CD4-positive, alpha-beta T cell treated with Interleukin-1 beta for 1 hour (primary cell): ENCODE measurements at regions not wholly inside any gene's neighbourhood (a gene's known extent, or its start where the extent isn't known, plus 50 kb on each side); places are given as distances from the start of the nearest gene placed in this dataset.

Source experiments
- DNase-seq, 2 donors: peaks; one replicate each; pipeline ENCODE4 v3.0.0-alpha.2; 2020 to 2022

- no peak for DNase-seq
These were observed 262.5 kb downstream of the GXYLT1 start for GRCh38 chr12:41881891-41882805.

GRCh38 chr12:41869432-41869831 is 275.2 kb downstream of the GXYLT1 start:
- DNase-seq = no peak

DNA sequence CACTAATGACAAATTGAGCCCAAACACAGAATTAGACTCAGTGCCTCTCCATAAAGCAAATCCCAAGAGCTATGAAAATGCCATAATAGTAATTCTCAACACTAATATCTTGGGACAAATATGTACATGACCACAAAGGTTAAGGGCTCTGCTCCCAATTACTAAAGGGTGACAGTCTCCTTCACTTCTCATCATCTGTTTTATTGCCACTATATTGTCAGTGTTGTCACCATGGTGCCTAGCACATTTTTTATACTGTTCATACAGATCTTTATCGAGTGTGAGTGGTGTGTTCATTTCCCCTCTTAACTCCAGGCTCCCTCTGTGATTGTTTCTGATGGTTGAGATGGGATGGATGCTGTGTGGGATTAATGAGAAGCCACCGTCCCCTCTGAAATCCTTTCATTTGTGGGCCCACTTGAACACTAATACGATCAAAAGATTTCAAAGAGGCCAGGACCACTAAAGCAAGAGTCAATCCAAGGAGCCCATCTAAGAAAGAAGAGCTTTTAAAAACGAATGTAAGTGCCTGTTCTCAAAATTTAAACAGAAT is 277.7 kb downstream of the GXYLT1 start:
- no peak for DNase-seq

GRCh38 chr12:41856228-41856627 is 288.4 kb downstream of the GXYLT1 start:
- no peak for DNase-seq

- DNase-seq = no peak
These were observed 294.6 kb downstream of the GXYLT1 start for GRCh38 chr12:41850046-41850445.

- DNase-seq = no peak
These were observed 298.0 kb downstream of the GXYLT1 start for GRCh38 chr12:41846718-41847117.

DNA sequence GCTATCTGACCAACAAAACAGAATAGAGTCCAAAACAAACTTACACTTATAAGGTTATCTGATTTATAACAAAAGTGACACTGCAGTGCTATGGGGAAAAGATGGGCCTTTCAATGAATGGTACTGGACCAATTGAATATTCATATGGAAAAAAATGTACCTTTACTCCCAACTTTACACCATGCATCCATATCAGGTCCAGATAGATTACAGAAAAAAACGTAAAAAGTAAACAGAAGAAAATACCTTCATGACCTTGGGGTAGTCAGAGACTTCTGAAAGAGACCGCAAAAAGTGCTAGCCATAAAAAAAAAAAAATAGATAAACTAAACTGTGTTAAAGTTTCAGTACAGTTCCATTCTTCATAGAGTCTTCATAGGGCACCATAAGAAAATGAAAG is 308.3 kb downstream of the GXYLT1 start:
- DNase-seq = no peak

- DNase-seq = no peak
These were observed 309.1 kb downstream of the GXYLT1 start for GRCh38 chr12:41835556-41835955.

GRCh38 chr12:41819948-41820347 is 324.7 kb downstream of the GXYLT1 start:
- DNase-seq = no peak

DNA sequence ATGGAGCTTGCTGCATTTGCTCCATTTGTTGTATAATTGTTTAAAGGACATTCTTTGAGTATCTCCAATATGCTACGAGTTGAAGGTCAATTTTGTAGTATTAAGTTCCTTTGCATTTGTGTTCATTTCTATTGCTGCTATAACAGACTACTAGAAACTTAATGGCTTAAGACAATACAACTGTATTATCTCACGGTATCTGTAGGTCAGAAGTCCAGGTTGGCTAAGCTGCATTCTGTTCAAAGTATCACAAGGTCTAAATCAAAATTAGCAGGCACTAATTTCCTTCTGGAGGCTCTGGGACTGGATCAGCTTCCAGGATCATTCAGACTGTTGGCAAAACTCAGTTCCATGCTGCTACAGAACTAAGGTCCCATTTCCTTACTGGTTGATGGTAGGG is 340.6 kb downstream of the GXYLT1 start:
- no peak for DNase-seq

GRCh38 chr12:41802803-41803202 is 341.9 kb downstream of the GXYLT1 start:
- DNase-seq = no peak

DNA sequence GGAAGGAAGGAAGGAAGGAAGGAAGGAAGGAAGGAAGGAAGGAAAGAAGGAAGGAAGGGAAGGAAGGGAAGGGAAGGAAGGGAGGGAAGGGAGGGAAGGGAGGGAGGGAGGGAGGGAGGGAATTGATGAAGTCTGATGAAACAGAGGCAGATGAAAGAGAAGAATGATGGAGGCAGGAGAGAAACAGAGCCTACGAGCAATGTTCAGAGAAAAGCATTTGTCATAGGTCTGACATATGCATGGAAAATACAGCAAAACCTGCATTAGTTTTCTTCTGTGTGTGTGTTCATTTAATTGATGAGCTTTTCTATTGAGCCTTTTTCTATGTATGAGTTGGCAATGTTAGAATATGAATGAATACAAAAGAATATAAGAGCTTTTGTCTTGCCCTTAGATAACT is 343.4 kb downstream of the GXYLT1 start:
- no peak for DNase-seq

GRCh38 chr12:41799671-41800070 is 345.0 kb downstream of the GXYLT1 start:
- DNase-seq = no peak

DNA sequence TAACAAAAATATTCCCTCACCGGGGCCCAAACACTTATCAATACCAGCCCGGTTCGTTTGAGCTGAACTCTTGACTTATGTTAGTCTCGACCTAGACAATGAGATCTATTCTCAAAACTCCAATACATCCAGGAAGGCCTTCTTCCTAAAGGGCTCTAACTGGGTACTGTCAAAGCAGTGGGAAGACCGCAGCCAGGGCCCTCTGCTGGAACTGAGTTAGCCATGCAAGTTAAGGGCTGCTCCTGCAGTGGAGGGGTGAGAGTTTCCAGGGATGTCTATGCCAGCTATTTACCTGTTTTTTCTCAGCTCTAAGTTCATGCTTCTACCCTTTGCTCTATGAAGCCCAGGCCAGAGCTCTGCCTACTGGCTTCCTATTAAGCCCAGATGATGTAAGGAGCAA is 348.8 kb downstream of the GXYLT1 start:
- DNase-seq = no peak

- DNase-seq = no peak
These were observed 349.5 kb downstream of the GXYLT1 start for GRCh38 chr12:41795051-41795600.

DNA sequence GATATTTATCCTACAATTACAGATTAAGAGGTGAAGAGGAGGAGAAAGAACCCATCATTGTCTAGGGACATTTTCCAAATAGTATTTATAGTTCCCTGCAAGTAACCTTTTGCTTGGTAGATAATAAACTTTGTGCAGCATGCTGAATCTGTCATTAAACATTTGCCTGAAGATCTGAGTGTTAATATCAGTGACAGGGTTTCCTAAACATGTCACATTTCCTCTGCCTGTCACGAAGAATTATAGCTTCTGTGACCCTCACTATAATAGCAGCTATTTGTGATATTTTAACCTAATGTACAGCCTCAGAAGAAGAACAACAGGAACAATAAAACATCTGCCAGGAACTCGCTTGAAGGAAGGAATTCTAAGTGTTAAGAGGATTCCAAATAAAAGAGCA is 350.3 kb downstream of the GXYLT1 start:
- DNase-seq = no peak

DNA sequence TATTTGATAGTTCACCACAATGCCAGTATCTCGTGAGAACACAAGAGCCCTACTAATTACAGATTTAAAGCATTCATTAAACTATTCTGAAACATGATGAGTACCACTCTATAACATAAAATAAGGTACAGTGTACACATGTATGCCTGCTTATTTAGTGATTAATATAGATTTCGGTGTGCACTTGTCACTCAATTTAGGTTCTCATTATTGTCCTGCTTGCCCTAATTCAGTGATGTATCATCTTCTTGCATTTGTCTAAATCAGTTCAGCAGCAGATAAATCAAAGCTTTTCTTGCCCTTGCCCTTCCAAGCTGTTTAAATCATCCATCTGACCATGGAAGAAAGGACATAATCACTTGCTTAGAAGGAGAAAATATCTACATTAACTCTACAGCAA is 359.7 kb downstream of the GXYLT1 start:
- no peak for DNase-seq

DNA sequence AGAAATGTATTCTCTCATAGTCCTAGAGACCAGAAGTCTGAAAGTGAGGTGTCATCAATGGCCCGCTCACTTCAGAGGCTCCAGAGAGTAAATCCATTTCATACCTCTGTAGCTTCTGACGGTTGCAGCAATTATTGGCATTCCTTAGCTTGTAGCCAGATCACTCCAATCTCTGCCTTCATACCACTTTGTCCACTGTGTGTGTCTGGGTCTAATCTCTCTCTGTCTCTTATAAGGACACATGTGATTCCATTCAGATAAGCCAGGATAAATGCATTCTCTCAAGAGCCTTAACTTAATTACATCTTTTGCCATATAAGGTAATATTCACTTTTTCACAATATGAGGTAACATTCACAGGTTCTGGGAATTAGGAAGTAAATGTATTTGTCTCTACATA is 365.7 kb downstream of the GXYLT1 start:
- DNase-seq = no peak

GRCh38 chr12:41777064-41777790 is 367.4 kb downstream of the GXYLT1 start:
- no peak for DNase-seq

DNA sequence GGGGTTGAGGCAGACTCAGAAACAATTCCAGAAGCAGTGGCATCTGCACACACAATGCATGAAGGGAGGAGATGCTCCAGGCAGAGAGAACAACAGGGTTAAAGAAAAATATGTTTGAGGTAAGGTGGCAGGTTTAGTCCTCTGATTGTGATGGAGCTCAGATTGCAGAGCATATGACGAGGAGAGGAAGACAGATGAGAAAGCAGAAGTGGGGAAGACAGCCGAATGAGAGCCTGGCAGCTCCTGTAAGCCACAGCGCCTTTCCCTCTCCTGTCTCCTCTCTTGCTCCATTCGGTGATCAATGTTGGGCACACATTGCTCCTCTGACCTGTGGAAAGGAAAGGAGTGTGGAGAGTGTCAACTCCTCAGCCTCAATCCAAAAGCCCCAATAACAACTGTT is 372.2 kb downstream of the GXYLT1 start:
- no peak for DNase-seq

DNA sequence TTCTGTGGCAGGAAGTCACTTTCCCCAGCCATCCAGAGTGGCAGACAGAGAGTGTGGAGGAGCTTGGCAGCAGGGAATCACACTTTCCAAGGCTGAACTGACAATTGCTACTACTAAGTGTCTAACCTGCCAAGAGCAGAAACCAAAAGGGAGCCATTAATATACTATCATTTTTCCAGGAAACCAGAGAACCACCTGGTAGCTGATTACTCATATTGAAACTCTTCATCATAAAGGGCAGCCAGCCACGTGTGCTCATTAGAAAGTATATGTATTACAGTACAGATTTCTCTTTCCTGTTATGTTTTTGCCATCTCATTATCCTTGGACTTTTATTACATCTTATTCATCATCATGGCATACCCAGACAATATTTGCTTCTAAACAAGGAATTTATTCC is 374.9 kb downstream of the GXYLT1 start:
- no peak for DNase-seq

GRCh38 chr12:41768456-41768855 is 376.2 kb downstream of the GXYLT1 start:
- DNase-seq = no peak

DNA sequence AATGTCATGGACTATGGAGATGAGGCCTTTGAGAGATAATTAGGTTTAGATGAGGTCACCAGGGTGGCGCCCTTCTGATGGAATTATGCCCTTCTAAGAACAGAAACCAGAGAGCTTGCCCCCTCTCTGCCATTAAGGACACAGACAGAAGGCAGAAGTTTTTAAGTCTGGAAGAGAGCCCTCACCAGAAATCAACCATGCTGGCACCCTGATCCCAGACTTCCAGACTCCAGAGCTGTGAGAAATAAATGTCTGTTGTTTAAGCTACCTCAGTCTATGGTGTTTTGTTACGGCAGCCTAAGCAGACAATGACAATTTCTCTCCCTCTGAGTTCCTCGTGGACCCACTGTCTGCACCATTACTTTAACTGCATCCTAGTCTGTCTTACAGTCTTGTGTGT is 382.0 kb downstream of the GXYLT1 start:
- no peak for DNase-seq

GRCh38 chr12:41745593-41745992 is 399.1 kb downstream of the GXYLT1 start:
- DNase-seq = no peak
